Parathyroid adenoma (tissue), 2 donors: ENCODE measurements at regions not wholly inside any gene's neighbourhood (a gene's known extent, or its start where the extent isn't known, plus 50 kb on each side); places are given as distances from the start of the nearest gene placed in this dataset.
"Not testable (repeated sequence)": the region's sequence is repeated elsewhere in the genome, so short reads cannot be mapped to it uniquely, and the experiment has no call there.

Experiments
- H2AFZ ChIP-seq: fragments of 300-600 bp; sonication (generic); one replicate; pipeline ENCODE4 v1.7.0; 2017; ENCODE audit warnings: antibody characterized with exemption, mild to moderate bottlenecking
- H3K27ac ChIP-seq: fragments of 300-600 bp; sonication (generic); one replicate; pipeline ENCODE4 v1.7.0; 2017
- H3K27me3 ChIP-seq: fragments of 300-600 bp; sonication (generic); one replicate; pipeline ENCODE4 v1.7.0; 2017; ENCODE audit warnings: low read length; ENCODE audit not compliant: control insufficient read depth, insufficient read depth
- H3K36me3 ChIP-seq: fragments of 300-600 bp; sonication (generic); one replicate; pipeline ENCODE4 v1.7.0; 2017; ENCODE audit warnings: low read length; ENCODE audit not compliant: control insufficient read depth, insufficient read depth
- H3K4me1 ChIP-seq: fragments of 300-600 bp; sonication (generic); one replicate; pipeline ENCODE4 v1.7.0; 2017; ENCODE audit warnings: control low read depth
- H3K4me2 ChIP-seq: fragments of 300-600 bp; sonication (generic); one replicate; pipeline ENCODE4 v1.7.0; 2017; ENCODE audit warnings: low read length
- H3K4me3 ChIP-seq: fragments of 300-600 bp; sonication (generic); one replicate; pipeline ENCODE4 v1.7.0; 2017; ENCODE audit warnings: low read depth, low read length
- H3K79me2 ChIP-seq: fragments of 300-600 bp; sonication (generic); one replicate; pipeline ENCODE4 v1.7.0; 2017; ENCODE audit warnings: control low read depth
- H3K9ac ChIP-seq: fragments of 300-600 bp; sonication (generic); one replicate; pipeline ENCODE4 v1.7.0; 2017; ENCODE audit warnings: mild to moderate bottlenecking
- H3K9me3 ChIP-seq: fragments of 300-600 bp; sonication (generic); one replicate; pipeline ENCODE4 v1.7.0; 2017; ENCODE audit warnings: low read length; ENCODE audit not compliant: control insufficient read depth
- CTCF ChIP-seq: fragments of 300-600 bp; sonication (generic); IDR thresholded peaks from one replicate; pipeline ENCODE4 v1.7.0; 2017; ENCODE audit warnings: antibody characterized with exemption, mild to moderate bottlenecking
- donor health status: primary hyperparathyroidism.

DNA sequence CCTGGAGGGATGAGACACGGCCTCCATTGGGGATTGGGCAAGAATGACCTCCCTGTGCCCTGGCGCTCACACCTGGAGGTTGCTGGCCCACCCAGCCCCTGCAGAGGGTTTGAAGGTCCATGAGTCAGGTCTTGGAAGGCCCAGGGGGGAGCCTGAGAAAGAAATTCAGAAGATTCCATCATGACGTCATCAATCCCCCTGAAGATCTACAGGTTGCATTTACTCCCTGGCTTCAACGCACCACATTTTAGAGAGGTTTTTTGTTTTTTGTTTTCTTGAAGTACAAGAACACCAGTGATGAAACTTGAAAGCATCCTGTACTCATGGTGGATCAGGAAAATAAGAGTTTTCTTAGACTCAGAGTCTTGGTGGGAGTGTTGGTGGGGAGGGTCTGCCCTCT lies 82.4 kb upstream of the SLC25A33 start:
- Histone ChIP-seq H3K4me1 (peaks cover 11% of the 10 kb centered on the region), H3K79me2 (no peaks in the 10 kb centered on the region), H3K9me3 (no peaks in the 10 kb centered on the region), H2AFZ (no peak overlapping the region), H3K9ac (no peak overlapping the region), H3K36me3 (no peaks in the 10 kb centered on the region), H3K27ac (no peak overlapping the region), H3K27me3 (no peaks in the 10 kb centered on the region), H3K4me3 (no peak overlapping the region), H3K4me2 (no peak overlapping the region)
- TF ChIP-seq CTCF, result no peak

GRCh38 chr1:9459816-9460407 lies 79.4 kb upstream of the SLC25A33 start:
- Histone ChIP-seq H3K79me2 (no peaks in the 10 kb centered on the region), H3K27me3 (no peaks in the 10 kb centered on the region), H3K36me3 (no peaks in the 10 kb centered on the region), H3K9me3 (no peaks in the 10 kb centered on the region), H3K4me2 (no peak overlapping the region), H3K27ac (no peak overlapping the region), H3K9ac (no peak overlapping the region), H2AFZ (peak overlapping the region; percentile 48), H3K4me3 (no peak overlapping the region), H3K4me1 (peaks cover 4% of the 10 kb centered on the region)
- TF ChIP-seq CTCF, result no peak

GRCh38 chr1:9465640-9466039 lies 73.6 kb upstream of the SLC25A33 start:
- Histone ChIP-seq H3K4me2 (no peak overlapping the region), H2AFZ (no peak overlapping the region), H3K9me3 (no peaks in the 10 kb centered on the region), H3K9ac (no peak overlapping the region), H3K27me3 (no peaks in the 10 kb centered on the region), H3K4me1 (no peaks in the 10 kb centered on the region), H3K36me3 (no peaks in the 10 kb centered on the region), H3K79me2 (no peaks in the 10 kb centered on the region), H3K27ac (no peak overlapping the region), H3K4me3 (no peak overlapping the region)
- TF ChIP-seq CTCF, result no peak

- H3K9ac ChIP-seq, result no peak overlapping the region
- no peak overlapping the region for H3K27ac ChIP-seq
- H3K79me2 ChIP-seq, result no peaks in the 10 kb centered on the region
- no peak overlapping the region for H2AFZ ChIP-seq
- H3K4me3 ChIP-seq, result no peak overlapping the region
- no peak for TF ChIP-seq CTCF
- H3K4me1 ChIP-seq, result no peaks in the 10 kb centered on the region
- H3K9me3 ChIP-seq, result no peaks in the 10 kb centered on the region
- no peaks in the 10 kb centered on the region for H3K27me3 ChIP-seq
- no peak overlapping the region for H3K4me2 ChIP-seq
- H3K36me3 ChIP-seq, result no peaks in the 10 kb centered on the region
These were observed 72.2 kb upstream of the SLC25A33 start for GRCh38 chr1:9466780-9467758.

GRCh38 chr1:9469882-9470281 lies 69.4 kb upstream of the SLC25A33 start:
- not testable (repeated sequence) for H3K36me3 ChIP-seq

More at GRCh38 chr1:9469882-9470281, 69.4 kb upstream of the SLC25A33 start:
- H2AFZ ChIP-seq, H3K4me3 ChIP-seq, H3K9ac ChIP-seq, H3K27me3 ChIP-seq, H3K27ac ChIP-seq, H3K79me2 ChIP-seq, H3K9me3 ChIP-seq, H3K4me2 ChIP-seq, H3K4me1 ChIP-seq: not testable (repeated sequence)
